CD4-positive, alpha-beta T cell treated with Interleukin-6 for 4 hours (primary cell): ENCODE measurements at regions not wholly inside any gene's neighbourhood (a gene's known extent, or its start where the extent isn't known, plus 50 kb on each side); places are given as distances from the start of the nearest gene placed in this dataset.

Experiments
- DNase-seq: peaks from one replicate; pipeline ENCODE4 v3.0.0-alpha.2; 2020; ENCODE audit warnings: mixed read lengths

GRCh38 chr2:171225302-171225980, 64.7 kb upstream of the TLK1 start:
- DNase-seq = no peak

- DNase-seq = no peak
Measured at GRCh38 chr2:171217330-171217729, 56.6 kb upstream of the TLK1 start.

- no peak for DNase-seq
Measured at GRCh38 chr2:171216631-171217030, 55.9 kb upstream of the TLK1 start.

GRCh38 chr2:171214093-171214492, 53.4 kb upstream of the TLK1 start:
- no peak for DNase-seq

- peak; percentile 55 for DNase-seq
Measured at GRCh38 chr2:171210864-171211431, 50.3 kb upstream of the TLK1 start.
